ENCODE measurements at regions not wholly inside any gene's neighbourhood (a gene's known extent, or its start where the extent isn't known, plus 50 kb on each side); places are given as distances from the start of the nearest gene placed in this dataset.

GRCh38 chr1:69328186-69328585, 239.5 kb upstream of the LRRC7 start:
- H3K27ac ChIP-seq (ENCODE audit: low read depth in 2 of 2, low read length in 2 of 2), result no peak overlapping the region
- FAIRE-seq (no peak), DNase-seq (no peak)
- H3K27me3 ChIP-seq (ENCODE audit: control insufficient read depth, insufficient read depth, low read length), result no peaks in the 10 kb centered on the region
- no peak overlapping the region for H3K9ac ChIP-seq (ENCODE audit: low read length in 3 of 3)
- no peaks in the 10 kb centered on the region for H3K36me3 ChIP-seq (ENCODE audit: control insufficient read depth in 2 of 3, insufficient read depth in 3 of 3, low read length in 3 of 3)
- intact Hi-C loops (cut with DNase I), result no loop called here
- no peak overlapping the region for H3K4me3 ChIP-seq (ENCODE audit: low read length in 3 of 3)
- H3K4me1 ChIP-seq (ENCODE audit: control insufficient read depth in 2 of 3, insufficient read depth in 2 of 3, low read depth in 1 of 3, low read length in 3 of 3), result no peaks in the 10 kb centered on the region
- peaks cover 0 to 3% (median 2%) of the 10 kb centered on the region in 3 donors for H3K9me3 ChIP-seq (ENCODE audit: control insufficient read depth in 2 of 3, insufficient read depth in 1 of 3, low read length in 3 of 3)
- TF ChIP-seq CTCF (IDR thresholded peaks at IDR 0.05; ENCODE audit: borderline replicate concordance, extremely low read depth, insufficient read depth), result no peak

- H3K9ac ChIP-seq (ENCODE audit: low read length in 3 of 3), result no peak overlapping the region
- no peaks in the 10 kb centered on the region for H3K27me3 ChIP-seq (ENCODE audit: control insufficient read depth, insufficient read depth, low read length)
- FAIRE-seq (no peak), DNase-seq (no peak)
- H3K9me3 ChIP-seq (ENCODE audit: control insufficient read depth in 2 of 3, insufficient read depth in 1 of 3, low read length in 3 of 3), result no peaks in the 10 kb centered on the region
- H3K36me3 ChIP-seq (ENCODE audit: control insufficient read depth in 2 of 3, insufficient read depth in 3 of 3, low read length in 3 of 3), result no peaks in the 10 kb centered on the region
- no peaks in the 10 kb centered on the region for H3K4me1 ChIP-seq (ENCODE audit: control insufficient read depth in 2 of 3, insufficient read depth in 2 of 3, low read depth in 1 of 3, low read length in 3 of 3)
- TF ChIP-seq CTCF (IDR thresholded peaks at IDR 0.05; ENCODE audit: borderline replicate concordance, extremely low read depth, insufficient read depth), result no peak
- intact Hi-C loops (cut with DNase I), result no loop called here
- no peak overlapping the region for H3K4me3 ChIP-seq (ENCODE audit: low read length in 3 of 3)
- H3K27ac ChIP-seq (ENCODE audit: low read depth in 2 of 2, low read length in 2 of 2), result no peak overlapping the region
These were observed 204.5 kb upstream of the LRRC7 start for GRCh38 chr1:69363236-69363635.

GRCh38 chr1:69373520-69373919, 194.2 kb upstream of the LRRC7 start:
- no peaks in the 10 kb centered on the region for H3K36me3 ChIP-seq (ENCODE audit: control insufficient read depth in 2 of 3, insufficient read depth in 3 of 3, low read length in 3 of 3)
- DNase-seq (peak in 1 of 5 donors; percentile 52), FAIRE-seq (no peak)
- TF ChIP-seq CTCF (IDR thresholded peaks at IDR 0.05; ENCODE audit: borderline replicate concordance, extremely low read depth, insufficient read depth), result no peak
- H3K9me3 ChIP-seq (ENCODE audit: control insufficient read depth in 2 of 3, insufficient read depth in 1 of 3, low read length in 3 of 3), result no peaks in the 10 kb centered on the region
- intact Hi-C loops (cut with DNase I), result no loop called here
- no peaks in the 10 kb centered on the region for H3K27me3 ChIP-seq (ENCODE audit: control insufficient read depth, insufficient read depth, low read length)
- H3K27ac ChIP-seq (ENCODE audit: low read depth in 2 of 2, low read length in 2 of 2), result no peak overlapping the region
- no peaks in the 10 kb centered on the region for H3K4me1 ChIP-seq (ENCODE audit: control insufficient read depth in 2 of 3, insufficient read depth in 2 of 3, low read depth in 1 of 3, low read length in 3 of 3)
- H3K9ac ChIP-seq (ENCODE audit: low read length in 3 of 3), result no peak overlapping the region
- no peak overlapping the region for H3K4me3 ChIP-seq (ENCODE audit: low read length in 3 of 3)

GRCh38 chr1:69376408-69376807, 191.3 kb upstream of the LRRC7 start:
- FAIRE-seq, result no peak
- no peaks in the 10 kb centered on the region for H3K36me3 ChIP-seq (ENCODE audit: control insufficient read depth in 2 of 3, insufficient read depth in 3 of 3, low read length in 3 of 3)
- no peaks in the 10 kb centered on the region for H3K9me3 ChIP-seq (ENCODE audit: control insufficient read depth in 2 of 3, insufficient read depth in 1 of 3, low read length in 3 of 3)
- H3K4me3 ChIP-seq (ENCODE audit: low read length in 3 of 3), result no peak overlapping the region
- no peaks in the 10 kb centered on the region for H3K27me3 ChIP-seq (ENCODE audit: control insufficient read depth, insufficient read depth, low read length)
- intact Hi-C loops (cut with DNase I), result no loop called here
- no peak overlapping the region for H3K27ac ChIP-seq (ENCODE audit: low read depth in 2 of 2, low read length in 2 of 2)
- DNase-seq, result no peak
- no peak overlapping the region for H3K9ac ChIP-seq (ENCODE audit: low read length in 3 of 3)
- no peak for TF ChIP-seq CTCF (IDR thresholded peaks at IDR 0.05; ENCODE audit: borderline replicate concordance, extremely low read depth, insufficient read depth)
- H3K4me1 ChIP-seq (ENCODE audit: control insufficient read depth in 2 of 3, insufficient read depth in 2 of 3, low read depth in 1 of 3, low read length in 3 of 3), result no peaks in the 10 kb centered on the region

Measured in kidney (tissue), 13 donors.